B cell (primary cell): ENCODE measurements at regions not wholly inside any gene's neighbourhood (a gene's known extent, or its start where the extent isn't known, plus 50 kb on each side); places are given as distances from the start of the nearest gene placed in this dataset.

Experiments
- ATAC-seq: fragments of 200-7000 bp; cut with Tn5 transposase; one replicate; pipeline ENCODE4 v1.10.0; 2021; ENCODE audit warnings: low read depth, mild to moderate bottlenecking, moderate number of reproducible peaks, moderate library complexity
- CTCF ChIA-PET: fragments of 350-600 bp; sonication (Branson Sonifier 250); formaldehyde crosslinking; loops from one replicate; lab custom pipeline; 2021; ENCODE audit warnings: antibody characterized with exemption, inconsistent platforms; lab: Charles Lee
- POLR2A ChIA-PET: fragments of 350-600 bp; sonication (Branson Sonifier 250); formaldehyde crosslinking; loops from one replicate; lab custom pipeline; 2021; ENCODE audit warnings: antibody characterized with exemption; lab: Charles Lee
- DNase-seq: peaks from one replicate; pipeline ENCODE4 v3.0.0; 2013
- H2AFZ ChIP-seq: 2 replicates; pipeline ENCODE4 v1.6.1; 2012; ENCODE audit warnings: mild to moderate bottlenecking, low read depth, low read length; ENCODE audit not compliant: insufficient read depth, poor library complexity, severe bottlenecking
- H3K27ac ChIP-seq, 2 donors: 1 replicate in 1 of 2; 2 replicates in 1 of 2; pipeline ENCODE4 v1.5.1; 2012 to 2013; ENCODE audit warnings: low read length in 2 of 2, mild to moderate bottlenecking in 2 of 2, moderate library complexity in 1 of 2
- H3K27me3 ChIP-seq, 4 experiments: fragments of 200-600 bp in 1 of 4; sonication (generic) in 1 of 4; replicated peaks in 1 of 4; 1 replicate in 2 of 4; 2 replicates in 2 of 4; pipeline versions ENCODE4 v1.6.1 to v1.7.0; 2013 to 2016; ENCODE audit warnings: low read length in 3 of 4, mild to moderate bottlenecking in 2 of 4, mixed read lengths in 1 of 4, moderate library complexity in 1 of 4; ENCODE audit not compliant: insufficient read depth in 4 of 4, control insufficient read depth in 3 of 4; ENCODE audit errors: control extremely low read depth in 1 of 4
- H3K36me3 ChIP-seq, 2 experiments: replicated peaks in 1 of 2; 1 replicate in 1 of 2; 2 replicates in 1 of 2; pipeline versions ENCODE4 v1.6.1 to v1.7.1; 2013; ENCODE audit warnings: low read length in 1 of 2; ENCODE audit not compliant: insufficient read depth in 2 of 2, control insufficient read depth in 1 of 2; ENCODE audit errors: control extremely low read depth in 1 of 2, extremely low read depth in 1 of 2
- H3K4me1 ChIP-seq, 2 donors: fragments of 200-600 bp in 1 of 2; sonication (generic) in 1 of 2; 1 replicate in 1 of 2; 2 replicates in 1 of 2; pipeline versions ENCODE4 v1.5.1 to v1.6.1; 2013 to 2017; ENCODE audit warnings: low read length in 2 of 2; ENCODE audit not compliant: control insufficient read depth in 2 of 2, insufficient read depth in 2 of 2
- H3K4me2 ChIP-seq: replicated peaks from 2 replicates; pipeline ENCODE3; 2012; ENCODE audit warnings: mild to moderate bottlenecking, low read depth, low read length; ENCODE audit not compliant: poor library complexity, severe bottlenecking
- H3K4me3 ChIP-seq, 5 experiments: fragments of 200-600 bp in 1 of 5; sonication (generic) in 1 of 5; 1 replicate in 3 of 5; 2 replicates in 2 of 5; pipeline versions ENCODE4 v1.5.1 to v1.7.0; 2011 to 2016; ENCODE audit warnings: low read length in 4 of 5, mild to moderate bottlenecking in 4 of 5, low read depth in 2 of 5, control low read depth in 1 of 5, moderate library complexity in 1 of 5; ENCODE audit not compliant: insufficient read depth in 1 of 5; ENCODE audit errors: control extremely low read depth in 1 of 5, extremely low read depth in 1 of 5
- H3K79me2 ChIP-seq: fragments of 200-600 bp; sonication (generic); one replicate; pipeline ENCODE4 v1.6.0; 2016; ENCODE audit warnings: low read length; ENCODE audit not compliant: control insufficient read depth, insufficient read depth
- H3K9ac ChIP-seq: fragments of 200-600 bp; sonication (generic); 2 replicates; pipeline ENCODE4 v1.6.1; 2017; ENCODE audit warnings: mild to moderate bottlenecking, low read length, moderate library complexity
- H3K9me3 ChIP-seq, 3 donors: one replicate each; pipeline versions ENCODE4 v1.6.1 to v1.7.1; 2013; ENCODE audit warnings: low read length in 2 of 3; ENCODE audit not compliant: control insufficient read depth in 2 of 3, insufficient read depth in 1 of 3; ENCODE audit errors: control extremely low read depth in 1 of 3
- H4K20me1 ChIP-seq: 2 replicates; pipeline ENCODE4 v1.6.0; 2012; ENCODE audit warnings: mild to moderate bottlenecking, low read length; ENCODE audit not compliant: insufficient read depth, control insufficient read depth, poor library complexity, severe bottlenecking
- H3K27ac Mint-ChIP-seq: one replicate; pipeline ENCODE4 v1.8.0; 2021; ENCODE audit warnings: mixed read lengths
- H3K27me3 Mint-ChIP-seq: one replicate; pipeline ENCODE4 v1.8.0; 2021; ENCODE audit warnings: mixed read lengths
- H3K4me1 Mint-ChIP-seq: one replicate; pipeline ENCODE4 v1.8.0; 2021; ENCODE audit warnings: mixed read lengths
- H3K4me3 Mint-ChIP-seq: one replicate; pipeline ENCODE4 v1.8.0; 2021; ENCODE audit warnings: mixed read lengths
- H3K9me3 Mint-ChIP-seq: one replicate; pipeline ENCODE4 v1.8.0; 2022; ENCODE audit warnings: mixed read lengths; ENCODE audit not compliant: insufficient read depth
- CTCF ChIP-seq: fragments of 200-600 bp; IDR thresholded peaks from one replicate; pipeline ENCODE4 v1.8.0; 2022; ENCODE audit warnings: antibody characterized with exemption, mild to moderate bottlenecking
- EZH2 ChIP-seq: IDR thresholded peaks from 2 replicates; pipeline ENCODE4 v1.6.1; 2012; ENCODE audit warnings: borderline replicate concordance, low read depth, mild to moderate bottlenecking, moderate library complexity, low read length; ENCODE audit not compliant: insufficient read depth, poor library complexity, severe bottlenecking
- WGBS: methylation state at CpG from one replicate; pipeline ENCODE4 v1.1.5; 2013; ENCODE audit warnings: missing lambda C conversion rate; ENCODE audit not compliant: insufficient coverage; 5-methylcytosine and 5-hydroxymethylcytosine counted together
- intact Hi-C: fragments of 100-400 bp; cut with micrococcal nuclease; formaldehyde crosslinking; loops from one replicate; pipeline ENCODE4 v1.10.0; 2022

- no peak overlapping the region for H3K4me2 ChIP-seq
- no peaks in the 10 kb centered on the region for H3K36me3 ChIP-seq
- Mint-ChIP-seq H3K4me3 (no peak overlapping the region), H3K27me3 (no peaks in the 10 kb centered on the region), H3K4me1 (peaks cover 15% of the 10 kb centered on the region), H3K27ac (no peak overlapping the region), H3K9me3 (no peaks in the 10 kb centered on the region)
- H3K27ac ChIP-seq: no peak overlapping the region
- no peak overlapping the region for H3K4me3 ChIP-seq
- H3K9ac ChIP-seq: no peak overlapping the region
- no peaks in the 10 kb centered on the region for H3K27me3 ChIP-seq
- DNase-seq (no peak), ATAC-seq (no peak)
- CTCF ChIA-PET: interaction anchor here (1.3 kb wide), 1 partner anchor 10 kb away, joined by 4 read pairs; no protein-coding TSS in a partner anchor
- H3K4me1 ChIP-seq: peaks cover 4 to 9% of the 10 kb centered on the region in 2 donors
- intact Hi-C loops: loop anchor here (5.0 kb wide), 1 partner anchor 637 kb away; no protein-coding TSS in a partner anchor
- POLR2A ChIA-PET: no interaction called here
- WGBS: no CpG with 5 or more reads among the region's 1 CpG
- H4K20me1 ChIP-seq: no peaks in the 10 kb centered on the region
- H3K9me3 ChIP-seq: no peaks in the 10 kb centered on the region
- H3K79me2 ChIP-seq: no peaks in the 10 kb centered on the region
- TF ChIP-seq EZH2: no peak
- no peak overlapping the region for H2AFZ ChIP-seq
These were observed 156.2 kb upstream of the NR3C1 start for GRCh38 chr5:143559586-143560109.

GRCh38 chr5:143558048-143558447, 154.6 kb upstream of the NR3C1 start:
- peaks cover 4% of the 10 kb centered on the region for H3K4me1 Mint-ChIP-seq
- no peak for ATAC-seq
- H3K9ac ChIP-seq: no peak overlapping the region
- H3K4me3 ChIP-seq: no peak overlapping the region
- intact Hi-C loops: no loop called here
- H3K27ac Mint-ChIP-seq: no peak overlapping the region
- CTCF ChIA-PET: no interaction called here
- no peaks in the 10 kb centered on the region for H3K4me1 ChIP-seq
- no peak overlapping the region for H3K4me2 ChIP-seq
- H3K9me3 Mint-ChIP-seq: no peaks in the 10 kb centered on the region
- H3K27ac ChIP-seq: no peak overlapping the region
- H4K20me1 ChIP-seq: no peaks in the 10 kb centered on the region
- H3K27me3 Mint-ChIP-seq: no peaks in the 10 kb centered on the region
- H3K79me2 ChIP-seq: no peaks in the 10 kb centered on the region
- H3K4me3 Mint-ChIP-seq: no peak overlapping the region
- WGBS: 100% methylated on average over 1 of the region's 1 CpG
- no peak overlapping the region for H2AFZ ChIP-seq
- POLR2A ChIA-PET: no interaction called here
- no peak for DNase-seq
- no peaks in the 10 kb centered on the region for H3K36me3 ChIP-seq
- no peaks in the 10 kb centered on the region for H3K27me3 ChIP-seq
- TF ChIP-seq EZH2: no peak
- no peak for TF ChIP-seq CTCF
- no peaks in the 10 kb centered on the region for H3K9me3 ChIP-seq
